GM18507 (cell line): ENCODE measurements at regions not wholly inside any gene's neighbourhood (a gene's known extent, or its start where the extent isn't known, plus 50 kb on each side); places are given as distances from the start of the nearest gene placed in this dataset.

ENCODE experiments used
- DNase-seq: peaks from one replicate; pipeline ENCODE4 v3.0.0; 2011; ENCODE audit warnings: low read depth; ENCODE audit not compliant: insufficient read length; ENCODE audit errors: extremely low spot score
- FAIRE-seq: peaks from 2 replicates; lab custom pipeline; 2011; peaks lifted over from hg19 to GRCh38; lab: Jason Lieb, UNC

DNA sequence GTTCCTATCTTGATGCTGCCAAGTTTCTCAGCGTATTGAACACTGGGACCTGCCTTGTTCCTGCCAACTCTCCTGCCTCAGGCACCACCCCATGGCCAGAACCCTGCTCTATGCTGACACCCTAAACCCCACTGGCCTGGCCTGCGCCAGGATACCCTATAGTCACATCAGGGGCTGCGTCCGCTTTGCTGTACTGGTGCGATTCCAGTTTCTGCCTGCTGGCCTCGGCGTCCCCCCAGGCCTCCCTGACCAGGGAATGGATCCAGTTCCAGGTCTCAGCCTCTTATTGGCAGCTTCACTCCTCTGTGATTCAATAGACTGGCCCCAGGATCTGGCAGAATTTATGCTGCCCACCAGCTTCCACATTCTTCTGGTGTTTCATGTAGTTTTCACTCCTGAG lies 55.0 kb downstream of the GPR6 start:
- FAIRE-seq (no peak), DNase-seq (no peak)

DNA sequence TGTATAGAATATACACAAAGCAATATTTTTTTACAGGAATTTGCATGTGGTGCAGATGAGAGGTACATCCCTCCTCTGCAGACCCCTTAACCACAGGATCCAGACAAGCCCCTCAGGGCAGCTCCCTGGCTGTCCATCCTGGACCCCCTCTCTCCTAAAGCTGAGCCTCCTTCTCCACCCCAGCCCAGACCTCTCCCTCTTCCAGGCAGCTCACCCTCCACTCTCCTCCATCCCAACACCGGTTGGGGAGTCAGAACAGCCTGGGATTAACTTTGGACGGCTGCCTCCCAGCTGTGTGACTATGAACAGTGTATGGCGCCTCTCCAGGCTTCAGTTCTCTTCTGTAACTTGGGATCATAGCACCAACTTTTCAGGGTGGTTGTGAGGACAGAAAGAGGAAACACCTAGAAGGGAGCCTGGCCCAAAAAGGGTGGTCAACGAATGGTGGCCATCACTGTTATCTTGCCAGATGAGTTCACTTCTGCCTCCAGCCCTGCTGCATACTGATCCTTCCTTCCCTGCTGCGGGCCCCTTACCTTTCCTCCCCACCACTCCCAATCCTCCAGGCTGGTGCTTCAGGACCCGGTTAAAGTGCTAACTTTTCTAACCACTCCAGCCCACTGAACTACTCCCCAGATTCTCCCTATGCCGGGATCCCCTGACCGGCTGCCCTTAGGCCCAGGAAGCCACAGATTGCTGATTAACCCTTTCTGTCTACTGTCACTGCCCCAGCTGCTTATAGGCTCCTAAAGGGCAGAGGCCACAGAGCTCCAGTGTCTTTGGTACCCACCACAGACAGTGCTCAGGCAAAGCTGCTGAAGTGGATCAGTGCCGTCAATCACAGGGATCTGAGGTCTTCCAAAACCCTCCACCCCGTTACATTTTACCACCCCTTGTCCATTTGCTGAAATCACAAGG lies 55.9 kb downstream of the GPR6 start:
- FAIRE-seq: no peak

DNA sequence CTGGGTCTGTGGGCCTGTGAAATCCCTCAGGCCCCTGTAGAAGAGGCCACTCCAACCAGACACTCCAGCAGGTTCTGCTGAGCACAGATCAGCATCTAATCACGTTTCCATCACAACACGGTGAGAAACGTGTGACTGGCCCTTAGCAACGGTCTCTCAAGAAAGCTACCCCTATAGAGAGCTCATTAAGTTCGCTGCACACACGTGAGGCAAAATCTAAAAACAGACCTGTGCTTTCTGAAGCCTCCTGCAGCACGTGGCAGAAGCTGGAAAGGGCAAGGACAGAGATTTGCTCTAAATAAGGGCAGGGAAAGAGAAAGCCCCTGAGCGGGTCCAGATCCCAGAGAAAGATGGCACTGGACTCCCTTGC lies 56.5 kb downstream of the GPR6 start:
- no peak for FAIRE-seq
- no peak for DNase-seq

More for the DNA sequence above, 55.9 kb downstream of the GPR6 start:
- DNase-seq: no peak

DNA sequence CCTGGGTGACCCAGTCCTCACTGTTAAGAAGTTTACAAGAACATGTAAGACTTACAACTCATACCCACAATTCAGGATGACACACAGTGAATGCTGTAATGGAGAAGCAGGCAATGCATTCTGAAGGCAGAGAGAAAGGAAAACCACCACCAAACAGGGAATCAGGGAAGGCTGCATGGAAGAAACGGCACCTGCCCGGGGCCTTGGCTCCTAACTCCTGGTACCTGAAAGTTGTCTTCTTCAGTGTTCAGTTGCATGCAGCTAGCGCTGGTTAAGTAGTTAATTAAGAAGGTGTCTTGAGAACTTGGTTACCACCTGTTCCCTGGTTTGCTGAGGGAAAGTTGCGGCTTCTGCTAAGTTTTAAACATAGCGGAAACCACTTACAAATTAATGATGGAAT lies 57.2 kb downstream of the GPR6 start:
- DNase-seq (no peak), FAIRE-seq (no peak)

DNA sequence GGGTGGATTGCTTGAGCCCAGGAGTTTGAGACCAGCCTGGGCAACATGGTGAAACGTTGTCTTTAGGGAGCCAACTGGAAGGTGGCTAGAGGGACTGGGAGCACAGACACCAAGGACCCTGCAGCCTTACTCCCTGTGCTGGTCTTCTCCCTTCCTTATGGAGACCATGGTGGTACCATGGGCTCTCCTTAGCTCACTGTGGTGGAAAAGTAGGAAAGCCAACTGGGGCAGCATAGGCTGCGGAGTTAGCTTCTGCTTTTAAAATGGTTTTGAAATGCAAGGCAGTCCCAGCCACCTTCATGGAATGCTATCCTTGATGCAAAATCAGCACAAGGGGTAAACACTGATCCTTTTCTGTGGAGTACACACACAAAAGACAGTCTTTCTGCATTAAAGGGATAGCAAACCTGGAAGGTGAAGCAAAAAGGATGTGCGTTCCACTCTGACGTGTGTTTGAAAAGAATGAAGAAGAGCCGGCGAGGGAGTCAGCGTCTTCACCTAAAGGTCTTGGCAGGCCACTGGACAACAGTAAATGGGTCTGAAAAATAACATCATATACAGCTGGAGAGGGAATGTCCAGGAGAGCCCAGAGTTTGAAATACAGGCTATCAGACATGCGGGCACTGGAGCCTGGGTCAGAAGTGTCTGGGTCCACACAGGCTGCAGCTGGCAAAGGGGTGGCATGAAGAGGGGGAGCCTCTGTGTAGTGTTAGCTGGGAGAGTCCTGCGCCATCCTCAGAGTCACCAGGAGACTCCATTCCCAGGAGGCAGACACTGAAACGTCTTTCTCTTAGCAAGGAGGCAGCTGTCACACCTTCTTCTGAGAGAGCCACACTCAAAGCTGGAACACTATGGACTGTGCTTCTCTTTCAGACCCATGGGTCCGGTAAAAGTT lies 58.5 kb downstream of the GPR6 start:
- FAIRE-seq: no peak
- no peak for DNase-seq

DNA sequence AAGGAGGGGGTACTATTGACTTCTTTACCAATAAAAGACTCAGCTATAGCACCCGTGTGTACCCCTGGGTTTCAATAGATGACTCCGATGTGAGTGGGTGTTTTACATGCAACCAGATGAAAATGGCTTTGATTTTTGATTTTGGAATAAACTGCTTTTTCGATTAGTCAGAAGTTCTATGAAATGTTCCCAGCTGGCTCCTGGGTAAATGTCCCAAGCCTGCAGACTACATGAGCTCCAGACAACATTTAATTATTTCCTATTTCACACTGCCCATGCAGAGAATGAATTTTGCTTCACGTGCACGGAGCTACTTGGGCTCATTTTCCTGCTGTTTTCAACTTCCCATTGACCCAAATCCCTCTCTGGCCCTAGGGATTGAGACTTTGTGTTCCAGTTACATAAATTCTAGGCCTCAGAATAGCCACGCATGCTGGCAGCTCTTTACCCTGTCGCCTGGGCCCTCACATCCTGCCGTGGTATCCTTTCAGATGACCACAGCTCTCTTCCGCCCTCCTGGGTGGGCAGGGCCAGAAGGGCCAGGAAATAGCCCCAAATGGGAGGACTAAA lies 59.7 kb downstream of the GPR6 start:
- DNase-seq (no peak), FAIRE-seq (no peak)

DNA sequence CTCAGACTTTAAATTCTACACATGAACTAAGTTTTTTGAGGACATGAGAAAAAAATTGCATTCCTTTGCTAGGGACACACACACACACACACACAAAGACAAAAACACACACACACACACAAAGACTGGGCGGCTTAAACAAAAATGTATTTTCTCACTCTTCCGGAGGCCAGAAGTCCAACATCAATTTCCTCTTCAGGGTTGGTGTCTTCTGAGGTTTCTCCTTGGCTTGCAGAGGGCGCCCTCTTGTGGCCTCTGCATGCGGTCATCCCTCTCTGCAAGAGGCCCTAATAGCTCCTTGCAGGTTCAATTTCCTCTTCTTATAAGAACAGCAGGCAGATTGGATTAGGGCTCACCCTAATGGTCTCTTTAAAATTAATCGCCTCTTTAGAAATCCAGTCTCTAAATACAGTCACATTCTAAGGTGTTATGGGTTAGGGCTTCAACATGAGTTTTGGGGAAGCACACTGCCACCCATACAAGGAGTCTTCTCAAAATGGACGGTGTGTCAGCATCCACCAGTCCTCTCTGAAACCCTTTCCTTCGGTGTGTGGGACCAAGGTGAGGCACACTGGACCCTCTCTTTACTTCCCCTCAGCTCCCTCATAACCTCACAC lies 61.4 kb downstream of the GPR6 start:
- peak; percentile 92 for FAIRE-seq

DNA sequence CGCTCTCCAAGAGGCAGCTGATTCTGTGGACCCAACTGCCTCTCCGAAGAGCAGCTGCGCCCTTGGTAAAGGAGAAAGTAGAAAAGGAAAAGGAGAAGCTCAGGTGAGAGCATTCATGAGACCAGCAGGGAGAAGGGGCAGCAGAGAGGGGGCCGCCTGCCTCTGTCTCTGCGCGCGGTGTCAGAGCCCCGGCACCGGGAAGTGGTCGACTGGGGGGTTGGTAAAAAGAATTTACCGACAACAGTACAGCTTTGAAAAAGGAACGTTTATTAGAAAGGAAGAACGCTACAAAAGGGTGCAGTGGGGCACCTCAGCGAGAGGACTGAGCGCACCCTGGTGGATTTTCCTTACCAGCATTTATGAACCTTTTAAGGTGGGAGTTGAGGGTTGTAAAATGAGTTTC lies 61.9 kb downstream of the GPR6 start:
- FAIRE-seq (peak; percentile 73), DNase-seq (no peak)

More for the DNA sequence above, 61.4 kb downstream of the GPR6 start:
- DNase-seq: peak; percentile 33

DNA sequence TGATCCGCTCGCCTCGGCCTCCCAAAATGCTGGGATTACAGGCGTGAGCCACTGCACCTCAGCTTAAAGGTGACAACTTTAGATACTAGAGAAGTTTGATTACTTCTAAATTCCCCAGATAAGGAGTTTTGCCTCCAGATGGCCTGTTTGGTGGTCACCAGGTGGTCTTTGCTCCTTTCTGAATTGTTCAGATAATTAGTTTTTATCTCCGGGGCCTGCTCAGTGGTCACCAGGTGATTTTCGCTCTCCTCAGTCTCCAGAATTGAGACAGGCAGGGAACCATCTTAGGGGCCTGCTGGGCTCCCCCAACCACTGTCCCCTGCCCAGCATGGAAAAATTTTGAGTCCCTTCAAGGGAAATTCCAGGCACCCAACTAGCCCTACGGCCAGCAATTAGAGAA lies 62.6 kb downstream of the GPR6 start:
- DNase-seq: no peak
- no peak for FAIRE-seq

DNA sequence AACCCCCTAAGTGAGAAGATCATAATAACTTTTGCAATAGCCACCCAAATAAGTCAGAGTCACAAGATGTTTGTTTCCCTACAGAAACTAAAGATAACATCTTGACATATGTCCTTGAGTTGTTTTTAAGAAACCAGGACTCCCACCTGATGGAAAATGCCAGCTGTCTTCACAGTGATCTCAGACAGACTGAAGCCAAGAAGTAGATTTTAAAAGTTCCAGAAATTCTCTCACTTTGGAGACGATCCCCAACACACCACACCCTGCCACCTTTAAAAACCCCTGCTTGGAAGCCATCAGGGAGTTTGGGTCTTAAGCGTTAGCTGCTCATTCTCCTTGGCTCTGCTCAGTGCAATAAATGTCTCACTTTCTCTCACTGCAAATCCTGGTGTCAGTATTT lies 63.0 kb downstream of the GPR6 start:
- FAIRE-seq (no peak), DNase-seq (no peak)

DNA sequence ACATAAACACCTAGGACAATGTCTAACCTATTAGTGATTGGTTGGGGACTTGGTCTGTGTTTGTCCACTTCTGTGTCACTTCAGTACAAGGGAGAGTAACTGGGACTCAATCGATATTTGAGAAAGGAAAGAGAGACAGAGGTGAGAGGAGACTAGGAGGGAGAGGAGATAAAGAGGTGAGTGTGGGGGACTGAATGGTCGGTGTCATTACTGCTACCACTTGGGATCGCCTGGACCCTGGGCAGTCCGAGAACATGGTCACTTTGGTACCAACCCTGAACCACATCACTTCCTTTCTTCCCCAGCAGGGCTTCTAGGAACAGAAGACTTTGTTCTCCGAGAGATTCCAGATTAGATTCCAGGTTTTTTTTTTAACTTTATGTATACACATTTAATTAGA lies 63.7 kb downstream of the GPR6 start:
- FAIRE-seq: no peak
- no peak for DNase-seq

DNA sequence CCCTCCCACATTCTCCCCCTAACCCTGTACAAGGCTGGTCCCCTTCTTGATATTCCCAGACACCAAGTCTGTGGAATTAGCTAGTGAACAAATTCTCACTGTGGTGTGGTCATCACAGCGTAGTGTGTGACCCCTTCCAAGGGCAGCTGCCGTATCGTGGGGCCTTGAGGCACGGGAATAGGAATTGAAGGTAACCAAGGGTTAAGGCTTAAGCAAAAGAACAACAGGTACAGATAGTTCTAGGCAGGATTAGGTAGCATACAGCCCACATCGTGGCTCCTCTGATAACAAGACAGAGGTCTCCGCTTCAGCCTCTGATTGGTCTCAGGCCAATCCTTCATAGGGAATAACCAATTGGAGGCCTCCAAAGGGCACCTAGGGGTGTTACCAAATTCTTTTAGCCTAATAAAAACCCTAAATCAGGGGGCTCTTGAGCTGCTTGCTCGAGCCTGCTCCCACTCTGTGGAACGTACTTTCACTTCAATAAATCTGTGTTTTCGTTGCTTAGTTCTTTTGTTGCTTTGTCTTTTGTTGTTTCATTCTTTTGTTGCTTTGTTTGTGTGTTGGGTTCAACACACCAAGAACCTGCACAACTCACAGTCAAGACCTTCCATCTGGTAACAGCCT lies 64.7 kb downstream of the GPR6 start:
- FAIRE-seq (no peak), DNase-seq (no peak)

DNA sequence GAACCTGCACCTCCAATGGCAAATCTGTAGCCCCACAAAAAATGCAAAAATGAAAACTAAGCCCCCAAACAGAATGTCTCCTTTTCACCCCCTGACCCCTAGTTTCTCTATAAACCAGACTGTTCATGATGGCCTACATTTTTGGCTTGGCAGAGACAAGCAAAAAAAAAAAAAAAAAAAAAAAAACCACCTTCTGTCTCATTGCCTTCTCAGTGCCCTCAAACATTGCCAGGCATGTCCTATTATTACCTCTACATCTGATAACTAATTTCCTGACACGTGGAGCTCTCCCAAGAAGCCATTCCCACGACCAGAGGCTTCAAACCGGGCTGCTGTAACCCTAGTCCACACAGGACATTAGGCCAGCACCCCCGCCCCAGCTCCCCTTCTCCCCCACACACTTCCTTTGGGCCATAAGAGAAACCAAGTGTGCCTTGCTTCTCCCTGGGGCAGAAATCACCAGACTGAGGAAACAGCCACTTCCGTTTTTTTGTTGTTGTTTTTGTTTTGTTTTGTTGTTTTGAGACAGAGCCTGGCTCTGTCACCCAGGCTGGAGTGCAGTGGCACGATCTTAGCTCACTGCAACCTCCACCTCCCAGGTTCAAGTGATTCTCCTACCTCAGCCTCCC lies 65.4 kb downstream of the GPR6 start:
- FAIRE-seq (no peak), DNase-seq (no peak)

DNA sequence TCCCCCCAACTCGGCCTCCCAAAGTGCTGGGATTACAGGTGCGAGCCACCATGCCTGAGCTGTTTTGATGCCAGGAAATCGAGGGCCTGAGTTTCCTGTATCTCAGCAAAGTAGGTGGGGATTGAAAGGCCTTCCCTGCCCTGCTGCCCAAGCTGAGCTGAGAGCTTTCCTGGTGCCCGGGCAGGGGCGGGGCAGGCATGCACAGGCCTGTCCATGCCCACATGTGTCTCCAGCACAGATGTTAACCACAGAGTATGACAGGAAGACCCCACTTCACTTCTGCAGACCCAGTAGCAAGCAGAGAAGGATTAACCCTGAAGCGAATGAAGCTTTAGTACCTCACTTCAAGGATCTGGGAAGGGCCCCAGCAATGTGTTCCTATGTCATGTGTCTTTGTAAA lies 66.0 kb downstream of the GPR6 start:
- FAIRE-seq: no peak

DNA sequence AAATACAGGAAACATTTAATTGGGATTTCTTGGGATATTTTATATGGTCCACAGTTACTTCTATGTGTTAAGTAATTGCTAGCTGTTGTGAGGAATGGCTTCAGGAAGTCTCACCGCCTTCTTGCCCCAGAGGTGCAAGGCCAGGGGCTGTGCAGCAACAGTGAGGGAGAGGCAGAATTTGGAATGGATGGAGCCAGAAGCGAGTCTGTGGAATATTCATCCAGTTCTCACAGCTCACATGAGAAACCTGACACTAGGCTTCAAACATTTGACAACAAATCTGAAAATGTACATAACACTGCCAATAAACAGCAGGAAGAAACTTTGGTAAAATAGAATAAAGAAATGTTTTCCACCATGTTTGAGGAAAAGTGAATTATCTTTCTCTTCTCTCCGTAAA lies 66.5 kb downstream of the GPR6 start:
- no peak for FAIRE-seq
- DNase-seq: no peak

More for the DNA sequence above, 66.0 kb downstream of the GPR6 start:
- no peak for DNase-seq

DNA sequence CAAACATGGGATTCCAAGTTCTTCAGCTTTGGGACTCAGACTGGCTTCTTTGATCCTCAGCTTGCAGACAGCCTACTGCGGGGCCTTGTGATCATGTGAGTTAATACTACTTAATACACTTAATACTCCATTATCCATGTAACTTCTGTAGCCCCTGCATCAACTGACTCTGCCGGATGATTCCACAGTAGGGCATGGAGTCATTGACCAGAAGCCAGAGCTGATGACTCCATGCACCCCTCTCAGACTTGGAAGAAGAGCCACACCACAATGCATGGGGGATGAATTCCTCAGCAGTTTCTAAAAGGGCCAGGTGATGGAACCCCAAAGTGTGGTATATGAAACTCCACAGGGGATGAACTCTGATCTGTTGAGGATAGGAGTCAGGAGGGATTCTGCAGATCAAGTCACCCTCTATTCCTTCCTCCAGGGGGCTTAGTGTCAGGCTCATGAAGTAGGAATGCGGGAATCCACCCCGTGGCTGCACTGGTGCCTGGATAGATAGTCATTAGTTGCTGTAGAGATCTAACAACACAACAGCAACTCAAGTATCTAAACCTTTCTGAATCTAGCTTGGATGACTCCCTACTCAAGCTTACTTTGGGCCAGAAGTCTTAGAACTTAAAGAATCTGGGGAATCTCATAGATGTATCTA lies 70.2 kb downstream of the GPR6 start:
- FAIRE-seq: no peak
- no peak for DNase-seq

DNA sequence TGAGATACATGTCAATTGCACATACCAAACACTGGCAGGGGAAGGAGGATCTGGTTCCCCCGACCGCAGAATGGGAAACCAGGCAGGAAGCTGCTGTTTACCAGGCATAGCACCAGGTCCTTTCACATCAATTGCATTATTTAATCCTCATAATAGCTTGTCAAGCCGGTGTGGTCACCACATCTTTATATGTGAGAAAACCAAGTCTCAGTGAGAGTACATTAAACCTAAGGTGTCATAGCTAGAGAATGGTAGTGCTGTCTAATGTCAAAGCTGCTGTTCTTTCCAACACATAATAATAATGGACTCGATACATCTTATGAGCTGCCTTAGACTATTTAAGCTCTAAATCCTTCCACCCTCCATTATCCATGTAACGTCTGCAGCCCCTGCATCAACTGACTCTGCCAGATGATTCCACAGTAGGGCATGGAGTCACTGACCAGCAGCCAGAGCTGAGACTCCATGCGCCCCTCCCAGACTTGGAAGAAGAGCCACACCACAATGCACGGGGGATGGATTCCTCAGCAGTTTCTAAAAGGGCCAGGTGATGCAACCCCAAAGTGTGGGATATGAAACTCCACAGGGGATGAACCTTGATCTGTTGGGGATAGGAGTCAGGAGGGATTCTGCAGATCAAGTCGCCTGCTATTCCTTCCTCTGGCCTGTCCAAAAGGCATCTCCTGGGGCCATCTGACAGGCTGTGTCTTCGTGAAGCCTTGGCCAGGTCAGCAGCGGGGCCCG lies 71.8 kb downstream of the GPR6 start:
- FAIRE-seq: no peak
- DNase-seq: no peak
